ENCODE measurements at regions not wholly inside any gene's neighbourhood (a gene's known extent, or its start where the extent isn't known, plus 50 kb on each side); places are given as distances from the start of the nearest gene placed in this dataset.

DNA sequence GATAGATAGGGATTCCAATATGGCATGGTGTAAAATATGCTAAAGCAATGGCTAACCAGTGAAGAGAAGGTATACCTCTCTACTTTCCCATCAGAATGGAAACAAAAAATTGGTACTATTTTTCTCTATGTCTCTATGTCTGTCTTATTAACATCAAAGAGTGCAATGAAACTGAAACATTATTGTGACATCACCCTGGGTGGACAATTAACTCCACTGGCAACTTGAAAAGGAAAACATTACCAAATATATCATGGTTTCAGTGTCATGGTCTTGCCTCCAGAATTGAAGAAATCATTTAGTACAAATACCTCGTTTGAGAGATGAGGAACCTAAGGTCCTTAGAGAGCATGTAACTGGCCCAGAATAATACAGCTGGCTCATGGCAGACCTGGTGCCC, 1132.5 kb upstream of the MAP3K7 start:
- TF ChIP-seq, protein P1, sequence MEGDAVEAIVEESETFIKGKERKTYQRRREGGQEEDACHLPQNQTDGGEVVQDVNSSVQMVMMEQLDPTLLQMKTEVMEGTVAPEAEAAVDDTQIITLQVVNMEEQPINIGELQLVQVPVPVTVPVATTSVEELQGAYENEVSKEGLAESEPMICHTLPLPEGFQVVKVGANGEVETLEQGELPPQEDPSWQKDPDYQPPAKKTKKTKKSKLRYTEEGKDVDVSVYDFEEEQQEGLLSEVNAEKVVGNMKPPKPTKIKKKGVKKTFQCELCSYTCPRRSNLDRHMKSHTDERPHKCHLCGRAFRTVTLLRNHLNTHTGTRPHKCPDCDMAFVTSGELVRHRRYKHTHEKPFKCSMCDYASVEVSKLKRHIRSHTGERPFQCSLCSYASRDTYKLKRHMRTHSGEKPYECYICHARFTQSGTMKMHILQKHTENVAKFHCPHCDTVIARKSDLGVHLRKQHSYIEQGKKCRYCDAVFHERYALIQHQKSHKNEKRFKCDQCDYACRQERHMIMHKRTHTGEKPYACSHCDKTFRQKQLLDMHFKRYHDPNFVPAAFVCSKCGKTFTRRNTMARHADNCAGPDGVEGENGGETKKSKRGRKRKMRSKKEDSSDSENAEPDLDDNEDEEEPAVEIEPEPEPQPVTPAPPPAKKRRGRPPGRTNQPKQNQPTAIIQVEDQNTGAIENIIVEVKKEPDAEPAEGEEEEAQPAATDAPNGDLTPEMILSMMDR (IDR thresholded peaks at IDR 0.05): no peak
- no peak for TF ChIP-seq POLR2A (IDR thresholded peaks at IDR 0.05)

Measured in body of pancreas (tissue), 4 donors.